Ovary (tissue), 7 donors: ENCODE measurements at regions not wholly inside any gene's neighbourhood (a gene's known extent, or its start where the extent isn't known, plus 50 kb on each side); places are given as distances from the start of the nearest gene placed in this dataset.

Source experiments
- DNase-seq, 5 donors: peaks; one replicate each; pipeline ENCODE4 v3.0.0-alpha.2; 2019 to 2020
- H3K27ac ChIP-seq, 2 donors: fragments of 200-600 bp; one replicate each; pipeline versions ENCODE4 v1.5.1 to v1.8.0; 2019 to 2022
- H3K27me3 ChIP-seq: fragments of 200-600 bp; one replicate; pipeline ENCODE4 v1.8.0; 2022
- H3K36me3 ChIP-seq: fragments of 200-600 bp; sonication (generic); one replicate; pipeline ENCODE4 v1.5.1; 2019
- H3K4me1 ChIP-seq: one replicate; pipeline ENCODE4 v1.8.1; 2013; ENCODE audit warnings: mild to moderate bottlenecking, moderate library complexity; ENCODE audit not compliant: insufficient read depth
- H3K4me3 ChIP-seq: fragments of 200-600 bp; sonication (generic); one replicate; pipeline ENCODE4 v1.5.1; 2017
- H3K9me3 ChIP-seq, 2 donors: fragments of 200-600 bp in 1 of 2; sonication (generic) in 1 of 2; one replicate each; pipeline versions ENCODE4 v1.5.1 to v1.8.1; 2013 to 2019; ENCODE audit warnings: mild to moderate bottlenecking in 1 of 2, moderate library complexity in 1 of 2
- EP300 ChIP-seq: sonication (generic); formaldehyde crosslinking; IDR thresholded peaks from one replicate; pipeline ENCODE4 v1.6.1; 2017; ENCODE audit warnings: antibody characterized with exemption
- POLR2A ChIP-seq: fragments of 450-650 bp; IDR thresholded peaks from one replicate; pipeline ENCODE4 v1.6.1; 2017; ENCODE audit warnings: antibody characterized with exemption, mild to moderate bottlenecking, moderate library complexity
- WGBS, 3 donors: extraction: QIAGEN DNeasy Blood & Tissue Kit in 1 of 3; methylation state at CpG; one replicate each; pipeline versions ENCODE4 v1.1.5 to v1.1.7; 2013 to 2017; 5-methylcytosine and 5-hydroxymethylcytosine counted together
- intact Hi-C, 4 donors: fragments of 100-400 bp; cut with DNase I; formaldehyde crosslinking; loops; one replicate each; pipeline versions ENCODE4 v1.11.0 to v1.15.1; 2022 to 2023
- TF ChIP-seq, protein P1 (sequence below), 3 donors: fragments of 450-650 bp in 2 of 3; fragments of 200-600 bp in 1 of 3; IDR thresholded peaks; one replicate each; pipeline versions ENCODE4 v1.5.1 to v1.8.0; 2016 to 2022; ENCODE audit warnings: antibody characterized with exemption in 3 of 3, mild to moderate bottlenecking in 1 of 3
- donor health status: DM: no; HTN: no; CAD: no; lungs with moderate emphysema.
- donor health status: DM: no; HTN: no; CAD: no.
- donor health status: Bipolar disorder and iron deficiency.
- donor health status: DM: no; HTN: no; CAD: no.
- donor health status: DM: yes; HTN: yes; CAD: no.

DNA sequence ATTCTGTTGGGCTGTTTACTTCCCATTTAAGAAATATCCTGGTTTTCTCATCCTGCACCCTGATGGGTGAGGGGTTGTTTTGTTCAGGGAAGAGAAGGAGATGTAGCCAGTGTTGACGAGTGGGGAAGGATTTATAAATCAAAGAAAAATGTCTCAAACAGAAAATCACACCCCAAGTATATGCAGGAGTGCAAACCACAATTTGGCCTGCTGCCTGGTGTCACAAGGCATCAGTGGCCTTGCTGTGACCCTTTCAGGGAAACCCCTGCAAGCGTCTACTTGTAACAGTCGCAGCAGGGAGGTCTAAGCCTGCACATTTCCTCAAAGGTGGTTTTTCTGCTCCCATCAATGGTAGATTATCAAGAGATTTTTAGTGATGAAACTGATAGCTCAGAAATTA, 132.6 kb upstream of the LRRN1 start:
- WGBS, 3 donors: 29 to 41% (median 39%) methylated on average over 3 of the region's 3 CpGs
- DNase-seq: no peak
- H3K27me3 ChIP-seq: no peaks in the 10 kb centered on the region
- H3K27ac ChIP-seq: no peak overlapping the region
- intact Hi-C loops: no loop called here
- no peaks in the 10 kb centered on the region for H3K4me1 ChIP-seq
- no peak overlapping the region for H3K4me3 ChIP-seq
- no peaks in the 10 kb centered on the region for H3K36me3 ChIP-seq
- TF ChIP-seq, protein P1, sequence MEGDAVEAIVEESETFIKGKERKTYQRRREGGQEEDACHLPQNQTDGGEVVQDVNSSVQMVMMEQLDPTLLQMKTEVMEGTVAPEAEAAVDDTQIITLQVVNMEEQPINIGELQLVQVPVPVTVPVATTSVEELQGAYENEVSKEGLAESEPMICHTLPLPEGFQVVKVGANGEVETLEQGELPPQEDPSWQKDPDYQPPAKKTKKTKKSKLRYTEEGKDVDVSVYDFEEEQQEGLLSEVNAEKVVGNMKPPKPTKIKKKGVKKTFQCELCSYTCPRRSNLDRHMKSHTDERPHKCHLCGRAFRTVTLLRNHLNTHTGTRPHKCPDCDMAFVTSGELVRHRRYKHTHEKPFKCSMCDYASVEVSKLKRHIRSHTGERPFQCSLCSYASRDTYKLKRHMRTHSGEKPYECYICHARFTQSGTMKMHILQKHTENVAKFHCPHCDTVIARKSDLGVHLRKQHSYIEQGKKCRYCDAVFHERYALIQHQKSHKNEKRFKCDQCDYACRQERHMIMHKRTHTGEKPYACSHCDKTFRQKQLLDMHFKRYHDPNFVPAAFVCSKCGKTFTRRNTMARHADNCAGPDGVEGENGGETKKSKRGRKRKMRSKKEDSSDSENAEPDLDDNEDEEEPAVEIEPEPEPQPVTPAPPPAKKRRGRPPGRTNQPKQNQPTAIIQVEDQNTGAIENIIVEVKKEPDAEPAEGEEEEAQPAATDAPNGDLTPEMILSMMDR (IDR thresholded peaks at IDR 0.05): no peak
- TF ChIP-seq POLR2A (no peak), EP300 (no peak)
- H3K9me3 ChIP-seq: no peaks in the 10 kb centered on the region

DNA sequence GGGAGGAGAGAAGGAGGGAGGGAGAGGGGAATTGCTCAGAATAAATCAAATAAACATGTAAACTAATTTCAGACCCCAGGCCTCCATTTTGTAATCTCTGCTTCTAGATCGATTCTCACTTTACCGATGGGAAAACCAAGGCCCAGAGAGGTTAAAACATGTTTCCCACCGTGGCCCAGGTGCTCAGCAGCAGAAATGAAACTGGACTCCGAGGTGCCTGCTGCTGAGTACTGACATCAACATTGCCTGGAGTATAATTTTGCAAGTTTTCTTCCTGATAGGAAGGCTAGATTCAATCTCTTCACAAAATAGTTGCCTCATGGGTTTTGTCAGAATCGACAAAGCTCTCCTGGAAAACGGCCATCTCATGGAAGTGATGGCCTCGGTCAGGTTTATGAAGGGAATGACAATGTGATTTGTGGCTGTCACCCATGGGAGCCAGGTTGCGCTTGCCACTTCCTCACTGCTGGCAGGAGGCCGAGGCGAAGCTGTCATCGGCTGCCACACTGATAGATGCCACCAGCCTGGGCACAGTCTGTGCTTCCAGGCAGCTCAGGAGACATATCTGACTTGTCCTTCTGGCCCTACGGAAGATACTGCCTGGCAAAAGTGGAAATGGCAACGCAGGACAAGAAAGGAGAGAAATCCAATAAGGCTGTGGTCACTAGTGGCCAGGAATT, 133.1 kb upstream of the LRRN1 start:
- Histone ChIP-seq H3K36me3 (no peaks in the 10 kb centered on the region), H3K4me3 (no peak overlapping the region), H3K4me1 (no peaks in the 10 kb centered on the region), H3K9me3 (no peaks in the 10 kb centered on the region), H3K27me3 (no peaks in the 10 kb centered on the region), H3K27ac (no peak overlapping the region)
- intact Hi-C loops: no loop called here
- WGBS, 3 donors: 68 to 82% (median 76%) methylated on average over 13 of the region's 13 CpGs
- DNase-seq: no peak
- TF ChIP-seq POLR2A: no peak
- TF ChIP-seq, protein P1 (IDR thresholded peaks at IDR 0.05): no peak
- no peak for TF ChIP-seq EP300

DNA sequence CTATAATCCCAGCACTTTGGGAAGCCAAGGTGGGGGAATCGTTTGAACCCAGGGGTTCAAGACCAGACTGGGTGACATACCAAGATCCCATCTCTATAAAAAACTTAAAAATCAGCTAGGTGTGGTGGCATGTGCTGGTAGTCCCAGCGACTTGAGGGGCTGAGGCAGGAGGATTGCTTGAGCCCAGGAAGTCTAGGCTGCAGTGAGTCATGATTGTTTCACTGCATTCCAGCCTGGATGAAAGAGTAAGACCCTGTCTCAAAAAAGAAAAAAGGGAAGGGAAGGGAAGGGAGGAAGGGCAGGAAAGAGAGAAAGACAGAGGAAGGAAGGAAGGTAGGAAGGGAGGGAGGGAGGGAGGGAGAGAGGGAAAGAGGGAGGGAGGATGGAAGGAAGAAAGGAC, 133.7 kb upstream of the LRRN1 start:
- TF ChIP-seq POLR2A: no peak
- TF ChIP-seq, protein P1 (IDR thresholded peaks at IDR 0.05): no peak
- TF ChIP-seq EP300: no peak
- H3K27ac ChIP-seq: no peak overlapping the region
- no peak overlapping the region for H3K4me3 ChIP-seq
- H3K9me3 ChIP-seq: no peaks in the 10 kb centered on the region
- H3K4me1 ChIP-seq: no peaks in the 10 kb centered on the region
- WGBS, 3 donors: 82 to 87% (median 87%) methylated on average over 2 of the region's 2 CpGs
- no peak for DNase-seq
- H3K27me3 ChIP-seq: no peaks in the 10 kb centered on the region
- no peaks in the 10 kb centered on the region for H3K36me3 ChIP-seq
- intact Hi-C loops: no loop called here

DNA sequence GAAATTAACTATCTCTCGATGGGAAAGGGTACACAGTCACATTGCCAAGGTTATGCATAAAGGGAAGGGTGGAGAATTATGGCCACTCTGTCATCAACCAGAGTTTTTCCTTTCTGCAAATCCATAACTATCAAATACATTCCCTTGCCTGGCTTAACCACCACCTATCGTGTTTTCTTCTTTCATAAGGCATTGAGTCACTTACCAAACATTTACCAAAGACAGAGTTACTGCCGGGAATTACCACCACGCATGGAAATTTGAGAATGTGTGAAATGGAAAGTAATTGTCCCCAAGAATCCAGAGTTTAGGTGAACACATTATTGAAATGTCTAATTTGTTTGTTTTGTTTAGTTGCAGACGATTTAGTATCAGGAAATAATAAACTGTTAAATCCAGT, 134.3 kb upstream of the LRRN1 start:
- Histone ChIP-seq H3K36me3 (no peaks in the 10 kb centered on the region), H3K4me1 (no peaks in the 10 kb centered on the region), H3K27ac (no peak overlapping the region), H3K4me3 (no peak overlapping the region), H3K9me3 (no peaks in the 10 kb centered on the region), H3K27me3 (no peaks in the 10 kb centered on the region)
- DNase-seq: no peak
- no peak for TF ChIP-seq POLR2A
- TF ChIP-seq EP300: no peak
- TF ChIP-seq, protein P1 (IDR thresholded peaks at IDR 0.05): no peak
- WGBS, 3 donors: 78 to 83% (median 81%) methylated on average over 5 of the region's 5 CpGs
- intact Hi-C loops: no loop called here
